Kidney (tissue), 13 donors: ENCODE measurements at regions not wholly inside any gene's neighbourhood (a gene's known extent, or its start where the extent isn't known, plus 50 kb on each side); places are given as distances from the start of the nearest gene placed in this dataset.

Experiments used
- DNase-seq, 5 donors: peaks; one replicate each; pipeline ENCODE4 v3.0.0-alpha.2; 2013 to 2020
- FAIRE-seq: peaks from 2 replicates; lab custom pipeline; 2012; peaks lifted over from hg19 to GRCh38; lab: Jason Lieb, UNC
- H3K27ac ChIP-seq, 2 donors: one replicate each; pipeline ENCODE4 v1.7.0; 2013; ENCODE audit warnings: low read depth in 2 of 2, low read length in 2 of 2, inconsistent platforms in 1 of 2
- H3K27me3 ChIP-seq: one replicate; pipeline ENCODE4 v1.7.1; 2013; ENCODE audit warnings: low read length, inconsistent platforms; ENCODE audit not compliant: control insufficient read depth, insufficient read depth
- H3K36me3 ChIP-seq, 3 donors: one replicate each; pipeline versions ENCODE4 v1.7.0 to v1.7.1; 2013; ENCODE audit warnings: low read length in 3 of 3, control low read depth in 1 of 3, inconsistent platforms in 1 of 3; ENCODE audit not compliant: insufficient read depth in 3 of 3, control insufficient read depth in 2 of 3
- H3K4me1 ChIP-seq, 3 donors: one replicate each; pipeline versions ENCODE4 v1.7.0 to v1.7.1; 2013; ENCODE audit warnings: low read length in 3 of 3, inconsistent platforms in 1 of 3, low read depth in 1 of 3; ENCODE audit not compliant: control insufficient read depth in 2 of 3, insufficient read depth in 2 of 3
- H3K4me3 ChIP-seq, 3 donors: one replicate each; pipeline versions ENCODE4 v1.7.0 to v1.8.1; 2013; ENCODE audit warnings: low read length in 3 of 3, control low read depth in 1 of 3, inconsistent platforms in 1 of 3
- H3K9ac ChIP-seq, 3 donors: one replicate each; pipeline versions ENCODE4 v1.7.0 to v1.7.1; 2013; ENCODE audit warnings: low read length in 3 of 3, control low read depth in 1 of 3, inconsistent platforms in 1 of 3
- H3K9me3 ChIP-seq, 3 donors: one replicate each; pipeline versions ENCODE4 v1.7.0 to v1.7.1; 2013; ENCODE audit warnings: low read length in 3 of 3, control low read depth in 1 of 3, inconsistent platforms in 1 of 3; ENCODE audit not compliant: control insufficient read depth in 2 of 3, insufficient read depth in 1 of 3
- intact Hi-C: fragments of 100-400 bp; cut with DNase I; formaldehyde crosslinking; loops from one replicate; pipeline ENCODE4 v1.11.1; 2022
- TF ChIP-seq, protein P1 (sequence below): IDR thresholded peaks from 3 replicates; pipeline ENCODE4 v1.5.1; 2012; ENCODE audit warnings: mild to moderate bottlenecking, moderate library complexity, borderline replicate concordance; ENCODE audit not compliant: insufficient read depth; ENCODE audit errors: extremely low read depth
- donor health status: control.
- donor health status: control.
- donor health status: control.
- donor health status: control.
- donor health status: control.
- donor health status: DM: yes; HTN: yes; CAD: no.
- donor health status: Normal renal cell carcinoma (clear cell type).

DNA sequence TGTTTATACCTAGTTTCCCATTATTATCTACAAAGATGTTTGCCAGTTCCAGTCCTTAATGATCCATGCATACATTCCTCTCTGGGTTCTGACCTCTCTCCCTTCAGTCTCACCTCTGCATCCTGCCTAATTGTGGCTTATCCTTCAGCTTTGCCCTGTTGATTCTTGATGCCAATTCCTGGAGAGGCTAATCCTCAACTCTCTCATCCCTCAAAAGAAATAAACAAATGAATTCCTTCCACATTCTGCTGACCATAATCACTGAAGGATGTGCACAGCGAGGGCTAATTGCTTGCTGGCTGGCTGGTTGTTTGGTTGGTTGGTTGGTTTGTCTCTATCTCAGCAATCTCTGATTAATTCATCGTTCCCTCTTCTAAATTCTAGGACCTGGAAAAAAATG lies 113.8 kb downstream of the IRS2 start:
- H3K27ac ChIP-seq: no peak overlapping the region
- no peaks in the 10 kb centered on the region for H3K27me3 ChIP-seq
- intact Hi-C loops: no loop called here
- TF ChIP-seq, protein P1, sequence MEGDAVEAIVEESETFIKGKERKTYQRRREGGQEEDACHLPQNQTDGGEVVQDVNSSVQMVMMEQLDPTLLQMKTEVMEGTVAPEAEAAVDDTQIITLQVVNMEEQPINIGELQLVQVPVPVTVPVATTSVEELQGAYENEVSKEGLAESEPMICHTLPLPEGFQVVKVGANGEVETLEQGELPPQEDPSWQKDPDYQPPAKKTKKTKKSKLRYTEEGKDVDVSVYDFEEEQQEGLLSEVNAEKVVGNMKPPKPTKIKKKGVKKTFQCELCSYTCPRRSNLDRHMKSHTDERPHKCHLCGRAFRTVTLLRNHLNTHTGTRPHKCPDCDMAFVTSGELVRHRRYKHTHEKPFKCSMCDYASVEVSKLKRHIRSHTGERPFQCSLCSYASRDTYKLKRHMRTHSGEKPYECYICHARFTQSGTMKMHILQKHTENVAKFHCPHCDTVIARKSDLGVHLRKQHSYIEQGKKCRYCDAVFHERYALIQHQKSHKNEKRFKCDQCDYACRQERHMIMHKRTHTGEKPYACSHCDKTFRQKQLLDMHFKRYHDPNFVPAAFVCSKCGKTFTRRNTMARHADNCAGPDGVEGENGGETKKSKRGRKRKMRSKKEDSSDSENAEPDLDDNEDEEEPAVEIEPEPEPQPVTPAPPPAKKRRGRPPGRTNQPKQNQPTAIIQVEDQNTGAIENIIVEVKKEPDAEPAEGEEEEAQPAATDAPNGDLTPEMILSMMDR: no peak
- no peak overlapping the region for H3K9ac ChIP-seq
- FAIRE-seq (no peak), DNase-seq (no peak)
- H3K4me1 ChIP-seq: no peaks in the 10 kb centered on the region
- no peak overlapping the region for H3K4me3 ChIP-seq
- no peaks in the 10 kb centered on the region for H3K36me3 ChIP-seq
- no peaks in the 10 kb centered on the region for H3K9me3 ChIP-seq

GRCh38 chr13:109671919-109672318 lies 114.5 kb downstream of the IRS2 start:
- Histone ChIP-seq H3K9ac (no peak overlapping the region), H3K27ac (no peak overlapping the region), H3K9me3 (no peaks in the 10 kb centered on the region), H3K27me3 (no peaks in the 10 kb centered on the region), H3K4me1 (no peaks in the 10 kb centered on the region), H3K4me3 (no peak overlapping the region), H3K36me3 (no peaks in the 10 kb centered on the region)
- TF ChIP-seq, protein P1: no peak
- FAIRE-seq (no peak), DNase-seq (no peak)
- intact Hi-C loops: no loop called here

GRCh38 chr13:109670776-109671175 lies 115.6 kb downstream of the IRS2 start:
- TF ChIP-seq, protein P1: no peak
- intact Hi-C loops: no loop called here
- H3K4me3 ChIP-seq: no peak overlapping the region
- DNase-seq: no peak
- H3K36me3 ChIP-seq: no peaks in the 10 kb centered on the region
- H3K9ac ChIP-seq: no peak overlapping the region
- FAIRE-seq: no peak
- H3K4me1 ChIP-seq: no peaks in the 10 kb centered on the region
- no peaks in the 10 kb centered on the region for H3K9me3 ChIP-seq
- H3K27ac ChIP-seq: no peak overlapping the region
- no peaks in the 10 kb centered on the region for H3K27me3 ChIP-seq

DNA sequence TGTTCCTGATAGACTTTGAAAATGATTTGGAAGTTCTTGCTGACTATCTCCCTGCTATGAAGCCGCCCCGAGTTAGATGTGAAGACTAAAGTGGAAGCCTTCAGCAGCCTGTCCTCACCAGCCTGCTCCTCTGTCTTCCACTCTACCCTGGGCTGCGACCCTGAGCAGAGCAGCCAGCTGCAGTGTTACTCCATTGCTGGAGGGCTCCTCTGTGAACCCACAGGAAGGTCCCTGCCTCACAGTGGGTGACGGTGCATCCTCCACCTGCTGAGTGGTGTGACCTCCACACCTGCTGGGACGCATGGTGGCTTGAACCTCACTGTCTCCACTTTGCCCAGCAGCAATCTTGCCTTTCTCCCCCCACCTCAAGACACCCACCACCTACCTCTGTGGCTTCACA lies 116.4 kb downstream of the IRS2 start:
- no peak overlapping the region for H3K4me3 ChIP-seq
- no peak overlapping the region for H3K27ac ChIP-seq
- H3K9me3 ChIP-seq: no peaks in the 10 kb centered on the region
- DNase-seq (no peak), FAIRE-seq (no peak)
- intact Hi-C loops: no loop called here
- TF ChIP-seq, protein P1: no peak
- H3K27me3 ChIP-seq: no peaks in the 10 kb centered on the region
- no peaks in the 10 kb centered on the region for H3K4me1 ChIP-seq
- H3K9ac ChIP-seq: no peak overlapping the region
- H3K36me3 ChIP-seq: no peaks in the 10 kb centered on the region
